ENCODE measurements at regions not wholly inside any gene's neighbourhood (a gene's known extent, or its start where the extent isn't known, plus 50 kb on each side); places are given as distances from the start of the nearest gene placed in this dataset.

DNA sequence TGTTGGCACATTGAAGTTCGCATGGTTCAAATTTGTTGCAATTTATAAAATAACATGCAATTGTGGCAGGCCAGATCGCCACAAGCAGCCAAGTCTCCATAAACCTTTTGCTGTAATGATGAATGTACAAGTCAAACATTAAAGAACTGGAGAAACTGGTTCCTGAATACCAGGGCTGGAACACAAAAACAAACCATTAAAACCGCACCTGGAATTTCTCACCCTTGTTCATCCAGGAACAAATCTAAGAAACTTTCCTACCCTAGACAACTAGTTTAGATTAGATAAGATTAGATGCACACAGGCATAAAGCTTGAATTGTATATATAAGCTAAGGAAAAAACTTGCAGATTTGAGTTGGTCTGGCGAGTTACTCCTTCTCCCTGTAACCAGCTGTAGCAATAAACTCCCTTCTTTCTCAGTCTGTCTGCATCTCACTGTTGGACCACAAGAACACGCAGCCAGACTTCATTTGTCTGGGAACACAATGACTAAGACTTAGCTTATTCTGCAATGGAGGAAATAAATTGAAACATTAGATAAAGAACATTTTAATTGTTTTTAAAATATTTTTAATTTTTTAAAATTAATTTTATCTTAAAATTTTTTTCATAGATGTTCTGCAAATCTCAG is 1835.5 kb upstream of the LRRTM1 start:
- H3K27ac ChIP-seq (replicated peaks): no peak overlapping the region
- intact Hi-C loops (cut with micrococcal nuclease): no loop called here
- H3K27me3 ChIP-seq (ENCODE audit: low read depth): no peaks in the 10 kb centered on the region
- H3K4me3 ChIP-seq: no peak overlapping the region
- H3K4me1 ChIP-seq: no peaks in the 10 kb centered on the region
- TF ChIP-seq, protein P1, sequence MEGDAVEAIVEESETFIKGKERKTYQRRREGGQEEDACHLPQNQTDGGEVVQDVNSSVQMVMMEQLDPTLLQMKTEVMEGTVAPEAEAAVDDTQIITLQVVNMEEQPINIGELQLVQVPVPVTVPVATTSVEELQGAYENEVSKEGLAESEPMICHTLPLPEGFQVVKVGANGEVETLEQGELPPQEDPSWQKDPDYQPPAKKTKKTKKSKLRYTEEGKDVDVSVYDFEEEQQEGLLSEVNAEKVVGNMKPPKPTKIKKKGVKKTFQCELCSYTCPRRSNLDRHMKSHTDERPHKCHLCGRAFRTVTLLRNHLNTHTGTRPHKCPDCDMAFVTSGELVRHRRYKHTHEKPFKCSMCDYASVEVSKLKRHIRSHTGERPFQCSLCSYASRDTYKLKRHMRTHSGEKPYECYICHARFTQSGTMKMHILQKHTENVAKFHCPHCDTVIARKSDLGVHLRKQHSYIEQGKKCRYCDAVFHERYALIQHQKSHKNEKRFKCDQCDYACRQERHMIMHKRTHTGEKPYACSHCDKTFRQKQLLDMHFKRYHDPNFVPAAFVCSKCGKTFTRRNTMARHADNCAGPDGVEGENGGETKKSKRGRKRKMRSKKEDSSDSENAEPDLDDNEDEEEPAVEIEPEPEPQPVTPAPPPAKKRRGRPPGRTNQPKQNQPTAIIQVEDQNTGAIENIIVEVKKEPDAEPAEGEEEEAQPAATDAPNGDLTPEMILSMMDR (IDR thresholded peaks at IDR 0.05; ENCODE audit: borderline replicate concordance): no peak
- H3K9me3 ChIP-seq (replicated peaks): no peaks in the 10 kb centered on the region
- DNase-seq: no peak
- H3K36me3 ChIP-seq: no peaks in the 10 kb centered on the region

DNA sequence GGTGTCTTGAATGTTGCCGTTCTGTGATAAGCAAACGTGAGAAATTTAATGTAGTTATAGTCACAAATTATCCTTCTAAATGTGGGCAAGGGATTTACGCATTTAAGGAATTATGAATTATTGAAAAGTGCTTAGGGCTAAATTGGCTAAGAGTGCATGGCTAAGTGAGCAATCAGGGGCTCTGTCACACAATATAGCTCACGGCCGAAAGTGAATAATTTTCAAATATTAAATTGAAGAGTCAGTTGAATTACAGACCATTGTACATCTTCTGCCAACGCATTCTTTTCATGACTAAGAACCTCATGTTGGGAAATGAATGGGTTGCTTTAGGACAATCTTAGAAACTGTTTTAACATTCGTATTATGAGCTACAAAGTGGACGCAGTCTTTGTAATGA is 1832.9 kb upstream of the LRRTM1 start:
- intact Hi-C loops (cut with micrococcal nuclease): no loop called here
- no peak overlapping the region for H3K4me3 ChIP-seq
- TF ChIP-seq, protein P1 (IDR thresholded peaks at IDR 0.05; ENCODE audit: borderline replicate concordance): no peak

DNA sequence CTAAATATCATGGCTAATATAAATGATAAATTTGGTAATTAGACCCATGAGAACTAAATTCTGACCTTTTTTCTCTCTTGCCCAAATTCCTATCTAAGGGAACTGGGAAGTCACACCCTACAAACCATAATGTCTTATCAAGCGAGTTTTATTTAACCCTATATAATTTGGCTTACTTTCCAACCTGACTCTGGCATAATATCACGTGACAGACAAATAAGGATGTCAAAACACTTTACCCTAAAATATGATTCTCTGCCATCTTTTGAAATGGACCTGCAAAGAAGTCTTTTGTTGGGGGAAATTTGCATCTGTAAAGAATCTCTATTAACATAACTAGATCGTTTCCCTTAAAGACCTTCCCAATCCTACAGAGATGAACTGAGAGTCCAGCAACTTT is 1823.5 kb upstream of the LRRTM1 start:
- Histone ChIP-seq H3K4me1 (no peaks in the 10 kb centered on the region), H3K27ac (replicated peaks) (no peak overlapping the region), H3K9me3 (replicated peaks) (peaks cover 22% of the 10 kb centered on the region), H3K27me3 (ENCODE audit: low read depth) (no peaks in the 10 kb centered on the region), H3K4me3 (no peak overlapping the region), H3K36me3 (no peaks in the 10 kb centered on the region)
- intact Hi-C loops (cut with micrococcal nuclease): no loop called here
- TF ChIP-seq, protein P1 (IDR thresholded peaks at IDR 0.05; ENCODE audit: borderline replicate concordance): no peak
- no peak for DNase-seq

More for the DNA sequence above, 1832.9 kb upstream of the LRRTM1 start:
- Histone ChIP-seq H3K27ac (replicated peaks) (no peak overlapping the region), H3K27me3 (ENCODE audit: low read depth) (no peaks in the 10 kb centered on the region), H3K36me3 (no peaks in the 10 kb centered on the region), H3K9me3 (replicated peaks) (no peaks in the 10 kb centered on the region), H3K4me1 (no peaks in the 10 kb centered on the region)
- no peak for DNase-seq

DNA sequence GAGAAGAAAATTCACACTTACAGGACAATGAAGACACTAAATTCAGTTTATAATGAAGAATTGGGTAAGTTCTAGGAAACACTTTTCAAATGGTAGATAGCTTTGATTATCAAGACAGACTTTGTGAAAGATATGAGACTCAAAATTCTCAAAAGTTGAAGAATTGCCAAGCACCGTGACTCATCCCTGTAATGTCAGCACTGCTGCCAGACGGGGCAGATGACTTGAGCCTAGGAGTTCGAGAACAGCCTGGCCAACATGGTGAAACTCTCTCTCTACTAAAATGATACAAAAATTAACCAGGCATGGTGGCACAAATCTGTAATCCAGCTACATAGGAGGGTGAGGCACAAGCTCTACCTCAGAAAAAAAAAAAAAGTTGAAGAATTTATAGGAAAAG is 1820.1 kb upstream of the LRRTM1 start:
- intact Hi-C loops (cut with micrococcal nuclease): no loop called here
- no peak for DNase-seq
- Histone ChIP-seq H3K4me1 (no peaks in the 10 kb centered on the region), H3K36me3 (no peaks in the 10 kb centered on the region), H3K27me3 (ENCODE audit: low read depth) (no peaks in the 10 kb centered on the region), H3K4me3 (no peak overlapping the region), H3K9me3 (replicated peaks) (no peaks in the 10 kb centered on the region), H3K27ac (replicated peaks) (no peak overlapping the region)
- TF ChIP-seq, protein P1 (IDR thresholded peaks at IDR 0.05; ENCODE audit: borderline replicate concordance): no peak

DNA sequence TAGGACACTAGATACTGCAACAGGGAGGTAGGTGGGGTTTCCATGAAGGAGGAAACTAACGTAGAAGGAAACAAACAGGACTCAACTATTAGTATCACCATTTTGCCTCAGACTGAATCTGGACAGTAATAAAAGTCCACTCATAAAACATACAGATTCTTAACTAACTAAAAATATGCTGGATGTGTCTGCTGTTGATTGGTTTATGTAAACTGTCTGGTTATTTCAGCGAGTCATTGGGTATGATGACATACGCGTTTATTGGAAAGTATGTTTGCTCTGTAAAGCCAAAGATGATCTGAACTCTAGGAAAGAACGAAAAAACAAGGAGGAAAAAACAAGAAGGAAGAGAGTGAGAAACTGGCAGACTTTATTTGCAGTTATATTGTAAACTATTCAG is 1816.1 kb upstream of the LRRTM1 start:
- no peaks in the 10 kb centered on the region for H3K27me3 ChIP-seq (ENCODE audit: low read depth)
- H3K4me1 ChIP-seq: no peaks in the 10 kb centered on the region
- no peaks in the 10 kb centered on the region for H3K9me3 ChIP-seq (replicated peaks)
- no peaks in the 10 kb centered on the region for H3K36me3 ChIP-seq
- TF ChIP-seq, protein P1 (IDR thresholded peaks at IDR 0.05; ENCODE audit: borderline replicate concordance): no peak
- DNase-seq: no peak
- H3K4me3 ChIP-seq: no peak overlapping the region
- intact Hi-C loops (cut with micrococcal nuclease): no loop called here
- H3K27ac ChIP-seq (replicated peaks): no peak overlapping the region

Data from left ventricle myocardium inferior (tissue), 1 donor.